GM18519 (cell line): ENCODE measurements at regions not wholly inside any gene's neighbourhood (a gene's known extent, or its start where the extent isn't known, plus 50 kb on each side); places are given as distances from the start of the nearest gene placed in this dataset.
"Not testable (repeated sequence)": the region's sequence is repeated elsewhere in the genome, so short reads cannot be mapped to it uniquely, and the experiment has no call there.

Experiments used
- ATAC-seq: cut with Tn5 transposase; IDR thresholded peaks from one replicate; pipeline ENCODE4 v1.9.1; 2021; ENCODE audit warnings: mild to moderate bottlenecking, moderate library complexity; ENCODE audit not compliant: unreplicated experiment, low FRiP score

DNA sequence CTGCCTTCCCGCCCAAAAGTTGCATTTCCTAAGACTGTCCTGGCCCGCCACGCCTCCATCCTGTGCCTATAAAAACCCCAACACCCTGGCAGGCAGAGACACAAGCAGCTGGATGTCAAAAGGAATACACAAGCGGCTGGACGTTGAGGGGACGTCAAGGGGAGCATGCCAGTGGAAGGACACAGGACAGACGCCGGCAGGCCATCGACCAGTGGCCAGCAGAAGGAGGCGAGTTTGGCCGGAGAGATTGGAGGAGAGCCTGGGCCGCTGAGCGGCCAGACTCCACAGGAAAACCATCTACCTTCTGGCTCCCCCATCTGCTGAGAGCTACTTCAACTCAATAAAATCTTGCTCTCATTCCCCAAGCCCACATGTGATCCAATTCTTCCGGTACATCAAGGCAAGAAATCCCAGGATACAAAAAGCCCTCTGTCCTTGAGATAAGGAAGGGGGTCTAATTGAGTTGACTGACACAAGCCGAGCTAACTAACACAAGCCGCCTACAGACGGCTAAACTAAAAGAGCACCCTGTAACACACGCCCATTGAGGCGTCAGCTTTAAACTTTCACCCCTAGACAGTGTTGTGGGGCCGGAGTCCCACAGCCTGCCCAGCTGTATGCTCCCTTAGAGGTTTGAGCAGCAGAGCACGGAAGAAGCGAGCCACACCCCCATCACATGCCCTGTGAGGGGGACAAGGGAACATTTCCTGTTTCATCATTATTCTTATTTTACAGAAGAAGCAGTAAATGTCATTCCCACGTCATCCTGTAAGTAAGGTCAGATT lies 150.3 kb upstream of the PHYHIPL start:
- no peak for ATAC-seq

DNA sequence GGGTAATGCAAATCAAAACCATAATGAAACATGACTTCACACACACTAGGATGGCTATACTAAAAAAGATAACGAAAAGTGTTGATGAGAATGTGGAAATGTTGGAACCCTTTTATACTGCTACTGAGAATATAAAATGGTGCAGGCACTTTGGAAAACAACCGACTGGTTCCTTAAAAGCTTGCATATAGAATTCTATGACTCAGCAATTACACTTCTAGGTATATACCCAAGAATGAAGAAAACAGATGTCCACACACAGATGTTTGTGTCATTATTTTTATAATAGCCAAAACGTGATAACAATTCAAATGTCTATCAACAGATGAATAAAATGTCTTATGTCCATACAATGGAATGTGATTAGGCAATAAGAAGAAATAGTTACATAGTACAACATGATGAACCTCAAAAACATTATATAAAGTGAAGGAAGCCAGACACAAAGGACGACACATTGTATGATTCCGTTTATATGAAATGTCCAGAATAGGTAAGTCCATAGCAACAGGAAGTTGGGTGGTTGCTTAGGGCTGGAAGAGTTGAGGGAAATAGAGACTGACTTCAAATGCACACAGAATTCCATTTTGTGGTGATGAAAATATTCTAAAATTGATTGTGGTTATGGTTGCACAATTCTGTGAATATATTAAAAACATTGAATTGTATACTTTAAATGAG lies 148.3 kb upstream of the PHYHIPL start:
- no peak for ATAC-seq

DNA sequence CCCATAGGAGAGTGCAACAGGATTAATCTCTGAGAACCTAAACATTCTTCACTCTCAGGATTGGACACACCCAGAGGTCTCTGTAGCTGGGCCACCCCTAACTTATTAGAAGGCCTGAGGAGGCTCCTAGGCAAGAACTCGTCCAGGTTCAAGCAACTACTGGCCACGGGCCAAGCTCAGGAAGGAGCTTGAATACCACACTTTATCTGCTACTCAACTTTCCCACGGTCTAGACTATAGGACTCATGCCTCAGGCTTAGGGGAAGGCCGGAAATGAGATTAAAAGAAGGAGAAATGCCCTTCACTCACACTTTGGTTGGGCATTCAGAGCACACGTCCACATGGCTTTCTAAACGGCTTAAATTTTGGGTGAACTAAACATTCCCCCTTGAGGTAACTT lies 142.8 kb upstream of the PHYHIPL start:
- no peak for ATAC-seq

DNA sequence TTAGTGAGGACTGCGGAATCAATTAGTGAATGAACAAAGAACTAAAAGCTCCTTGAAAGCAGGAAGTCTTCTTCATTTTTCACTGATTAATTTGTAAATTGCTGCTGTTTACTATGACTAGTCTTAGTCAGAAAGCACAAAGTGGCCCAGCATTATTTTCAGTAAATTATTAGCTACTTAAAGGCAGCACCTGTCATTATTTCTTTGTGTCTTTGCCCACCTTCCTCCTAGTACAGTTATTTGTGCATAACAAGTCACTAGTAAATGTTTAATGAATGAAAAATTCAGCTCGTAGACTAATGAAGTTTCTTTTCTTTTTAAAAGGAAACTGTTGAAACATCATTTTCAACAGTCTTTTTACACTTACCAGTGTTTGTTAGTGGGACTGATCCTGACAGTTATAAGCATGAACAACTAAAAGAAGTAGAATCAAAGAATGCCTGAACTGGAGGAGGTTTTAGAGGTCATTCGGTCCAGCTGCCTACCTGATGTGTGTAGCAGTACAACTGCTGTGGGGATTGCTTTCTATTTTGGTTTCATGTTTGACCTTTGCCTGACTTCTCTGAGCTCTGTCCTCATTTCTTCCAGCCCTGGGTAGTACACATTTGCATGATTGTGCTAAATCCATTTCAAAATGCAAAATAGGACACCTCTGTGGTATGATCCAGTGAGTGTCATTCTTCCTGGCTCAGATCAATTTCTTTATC lies 140.0 kb upstream of the PHYHIPL start:
- ATAC-seq = peak; percentile 87

DNA sequence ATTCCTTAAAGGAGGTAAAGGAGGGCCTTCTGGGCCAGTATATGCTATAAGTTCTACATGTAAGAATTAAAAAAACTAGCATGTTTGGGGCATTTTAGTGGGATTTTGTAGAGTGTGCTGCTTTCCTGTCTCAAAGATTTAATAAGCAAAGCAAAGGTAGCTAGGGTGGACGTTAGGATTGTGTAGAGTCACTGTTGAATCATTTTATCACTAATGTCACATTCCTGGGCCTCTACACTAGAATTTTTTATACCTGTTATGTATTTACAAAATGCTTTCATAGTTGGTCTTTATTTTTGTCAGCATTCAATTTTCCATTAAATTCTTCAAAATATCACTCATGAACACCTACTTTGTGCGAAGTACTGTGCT lies 139.4 kb upstream of the PHYHIPL start:
- peak; percentile 13 for ATAC-seq

DNA sequence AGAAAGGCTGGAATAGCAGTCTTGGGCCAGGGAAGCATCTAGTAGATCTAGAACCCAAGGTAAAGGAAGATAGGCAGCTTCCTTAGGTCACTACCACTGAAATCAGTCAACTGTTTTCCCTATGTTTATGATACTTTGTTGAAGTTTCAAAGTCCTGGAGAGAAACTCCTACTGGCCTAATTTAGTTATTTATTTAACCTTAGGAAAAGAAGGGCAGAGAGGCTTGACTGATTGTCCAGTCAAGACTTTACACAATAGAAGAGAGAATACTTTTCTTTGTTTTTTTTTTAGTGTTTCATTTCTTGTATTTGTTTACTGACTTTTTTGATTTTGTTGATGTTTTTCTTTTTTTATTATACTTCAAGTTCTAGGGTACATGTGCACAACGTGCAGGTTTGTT lies 138.9 kb upstream of the PHYHIPL start:
- ATAC-seq = no peak

DNA sequence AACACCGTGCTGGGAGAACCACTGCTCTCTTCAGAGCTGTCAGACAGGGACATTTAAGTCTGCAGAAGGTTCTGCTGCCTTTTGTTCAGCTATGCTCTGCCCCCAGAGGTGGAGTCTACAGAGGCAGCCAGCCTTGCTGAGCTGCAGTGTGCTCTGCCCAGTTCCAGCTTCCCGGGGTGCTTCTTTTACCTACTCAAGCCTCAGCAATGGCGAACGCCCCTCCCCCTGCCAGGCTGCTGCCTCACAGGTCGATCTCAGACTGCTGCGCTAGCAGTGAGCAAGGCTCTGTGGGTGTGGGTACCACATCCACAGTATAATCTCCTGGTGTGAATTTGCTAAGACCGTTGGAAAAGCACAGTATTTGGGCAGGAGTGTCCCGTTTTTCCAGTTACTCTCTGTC lies 133.1 kb upstream of the PHYHIPL start:
- not testable (repeated sequence) for ATAC-seq

DNA sequence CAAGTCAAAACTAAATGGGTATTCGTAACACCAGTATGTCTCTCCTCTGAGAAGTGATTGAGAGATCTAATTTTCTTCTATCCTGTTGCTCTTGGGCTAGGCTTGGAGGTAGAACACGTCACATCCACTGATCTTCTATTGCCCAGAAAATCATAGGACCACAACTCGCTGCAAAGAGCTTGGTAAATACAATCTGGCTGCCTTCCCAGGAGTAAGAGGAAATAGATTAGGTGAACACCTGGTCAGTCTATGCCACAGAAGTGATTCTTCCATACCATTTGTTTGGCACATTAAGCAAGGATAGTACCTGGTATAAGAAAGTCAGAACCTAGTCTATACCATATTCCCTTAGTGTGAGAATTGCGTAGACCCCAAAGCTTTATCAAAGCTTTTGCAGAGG lies 129.3 kb upstream of the PHYHIPL start:
- no peak for ATAC-seq

DNA sequence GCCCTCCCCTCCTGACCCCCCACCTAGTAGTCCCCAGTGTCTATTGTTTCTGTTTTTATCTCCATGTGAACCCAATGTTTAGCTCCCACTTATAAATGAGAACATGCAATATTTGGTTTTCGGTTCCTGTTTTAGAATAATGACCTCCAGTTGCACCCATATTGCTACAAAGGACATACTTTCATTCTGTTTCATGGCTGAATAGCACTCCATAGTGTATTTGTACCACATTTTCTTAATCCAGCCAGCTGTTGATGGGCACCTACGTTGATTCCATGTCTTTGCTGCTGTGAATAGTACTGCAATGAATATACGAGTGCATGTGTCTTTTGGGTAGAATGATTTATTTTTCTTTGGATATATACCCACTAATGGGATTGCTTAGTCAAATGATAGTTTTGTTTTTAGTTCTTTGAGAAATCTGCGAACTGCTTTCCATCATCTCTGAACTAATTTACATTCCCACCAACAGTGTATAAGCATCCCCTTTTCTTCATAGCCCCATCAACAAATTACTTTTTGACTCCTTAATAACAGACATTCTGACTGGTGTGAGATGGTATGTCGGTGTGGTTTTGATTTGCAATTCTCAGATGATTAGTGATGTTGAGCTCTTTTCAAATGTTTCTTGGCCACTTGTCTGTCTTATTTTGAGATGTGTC lies 128.4 kb upstream of the PHYHIPL start:
- ATAC-seq = peak; percentile 97

DNA sequence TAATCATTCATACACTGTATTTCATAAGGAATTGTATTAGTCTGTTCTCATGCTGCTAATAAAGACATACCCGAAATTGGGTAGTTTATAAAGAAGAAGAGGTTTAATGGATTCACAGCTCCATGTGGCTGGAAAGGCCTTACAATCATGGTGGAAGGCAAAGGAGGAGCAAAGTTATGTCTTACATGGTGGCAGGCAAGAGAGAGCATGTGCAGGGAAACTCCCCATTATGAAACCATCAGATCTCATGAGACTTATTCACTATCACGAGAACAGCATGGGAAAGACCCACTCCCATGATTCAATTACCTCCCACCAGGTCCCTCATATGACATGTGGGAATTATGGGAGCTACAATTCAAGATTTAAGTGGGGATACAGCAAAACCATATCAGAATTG lies 122.9 kb upstream of the PHYHIPL start:
- not testable (repeated sequence) for ATAC-seq

DNA sequence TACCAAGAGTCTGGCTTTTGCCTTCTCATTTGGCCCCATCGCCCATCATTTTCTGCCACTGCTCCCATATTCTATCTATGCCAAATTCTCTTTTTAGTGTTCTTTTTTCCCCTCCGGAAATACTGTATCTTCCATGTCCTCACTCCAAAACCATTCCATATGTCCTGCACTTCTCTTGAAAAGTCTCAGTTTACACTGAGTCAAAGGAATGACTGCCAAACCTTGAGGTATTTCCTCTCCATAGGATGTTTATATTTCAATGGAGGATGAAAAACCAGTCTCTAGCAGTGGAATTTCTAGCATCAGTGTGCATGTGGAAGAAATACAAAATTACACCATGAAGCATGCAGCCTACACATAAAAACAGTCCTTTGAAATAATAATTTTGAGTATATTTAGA lies 121.4 kb upstream of the PHYHIPL start:
- ATAC-seq = no peak

DNA sequence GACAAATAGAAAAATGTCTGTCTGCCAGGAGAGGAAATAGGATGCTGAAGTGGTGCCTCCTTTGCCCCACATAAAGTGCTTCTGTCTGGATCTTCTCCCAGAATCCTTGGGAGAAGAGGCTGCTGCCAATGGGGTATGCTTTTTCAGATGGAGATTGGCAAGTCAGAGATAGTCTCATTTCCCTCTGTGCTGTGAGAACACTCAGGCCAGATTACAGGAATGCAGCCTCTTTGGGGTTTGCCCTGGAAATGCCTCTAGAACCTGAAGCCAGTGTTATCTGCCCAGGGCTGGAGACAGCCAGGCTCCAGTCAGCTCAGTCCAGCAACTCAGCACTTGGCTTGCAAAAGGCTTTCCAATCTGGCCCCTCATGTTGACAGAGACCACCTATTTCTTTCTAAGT lies 119.1 kb upstream of the PHYHIPL start:
- ATAC-seq = no peak

DNA sequence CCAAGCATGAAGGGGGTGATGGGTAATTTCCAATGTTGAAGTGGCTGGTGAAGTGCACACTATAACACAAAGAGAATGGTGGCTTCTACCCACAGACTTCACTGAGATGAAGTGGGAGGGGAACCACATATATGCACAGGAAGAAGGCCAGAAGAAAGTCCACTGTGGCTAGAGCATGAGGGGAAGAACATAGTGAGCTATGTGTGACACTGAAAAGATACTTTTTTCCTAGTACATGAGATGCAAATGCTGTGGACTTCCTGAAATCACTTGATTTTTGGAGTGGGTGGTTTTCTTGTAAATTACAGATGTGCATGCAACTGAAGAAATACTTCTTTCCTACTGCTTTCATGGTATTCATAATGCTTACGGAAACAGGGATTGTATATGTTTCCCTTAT lies 115.6 kb upstream of the PHYHIPL start:
- peak; percentile 74 for ATAC-seq

DNA sequence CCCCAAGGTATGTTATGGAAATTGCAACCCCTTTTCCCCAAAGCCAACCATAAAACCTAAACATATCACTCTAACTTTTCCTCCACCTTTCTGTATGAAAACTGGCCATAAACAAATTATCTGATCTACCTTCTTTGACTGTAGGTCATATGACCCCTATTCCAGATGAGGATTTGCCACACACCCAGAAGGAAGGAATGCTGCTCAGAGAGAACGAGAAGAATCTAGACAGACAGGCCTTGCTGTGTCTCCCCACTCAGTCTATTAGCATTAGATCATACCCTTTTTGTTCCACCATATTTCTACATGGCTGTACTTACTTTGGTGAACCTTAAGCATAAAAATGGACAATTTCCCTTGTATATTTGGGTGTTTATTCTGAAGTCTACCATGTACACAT lies 113.0 kb upstream of the PHYHIPL start:
- no peak for ATAC-seq

DNA sequence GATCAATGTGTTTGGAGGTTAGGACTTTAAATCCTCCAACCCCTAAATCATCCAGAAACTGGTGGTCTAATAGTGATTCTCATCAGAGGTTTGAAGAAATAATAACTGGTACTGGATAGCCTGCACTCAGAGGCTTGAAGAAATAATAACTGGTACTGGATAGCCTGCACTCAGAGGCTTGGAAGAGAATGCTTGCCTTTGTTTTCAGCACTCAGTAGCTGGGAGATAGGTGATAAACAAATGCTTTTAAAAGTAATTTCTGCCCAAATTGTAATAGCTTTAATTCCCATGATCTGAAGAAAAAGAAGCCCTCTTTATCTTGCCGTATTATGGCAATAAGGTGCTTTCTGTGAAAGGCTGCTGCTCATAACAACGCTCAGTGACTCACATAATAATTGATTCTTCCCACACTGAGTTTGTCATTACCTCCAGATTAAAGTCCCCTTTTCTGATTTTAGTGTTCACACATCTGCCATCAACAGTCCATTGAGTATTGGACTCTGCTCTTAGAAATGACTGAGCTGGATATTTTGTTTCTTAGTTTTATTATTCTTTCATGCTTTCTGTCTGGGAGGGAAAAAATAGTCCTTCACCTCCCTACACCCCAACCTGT lies 112.3 kb upstream of the PHYHIPL start:
- ATAC-seq = no peak

DNA sequence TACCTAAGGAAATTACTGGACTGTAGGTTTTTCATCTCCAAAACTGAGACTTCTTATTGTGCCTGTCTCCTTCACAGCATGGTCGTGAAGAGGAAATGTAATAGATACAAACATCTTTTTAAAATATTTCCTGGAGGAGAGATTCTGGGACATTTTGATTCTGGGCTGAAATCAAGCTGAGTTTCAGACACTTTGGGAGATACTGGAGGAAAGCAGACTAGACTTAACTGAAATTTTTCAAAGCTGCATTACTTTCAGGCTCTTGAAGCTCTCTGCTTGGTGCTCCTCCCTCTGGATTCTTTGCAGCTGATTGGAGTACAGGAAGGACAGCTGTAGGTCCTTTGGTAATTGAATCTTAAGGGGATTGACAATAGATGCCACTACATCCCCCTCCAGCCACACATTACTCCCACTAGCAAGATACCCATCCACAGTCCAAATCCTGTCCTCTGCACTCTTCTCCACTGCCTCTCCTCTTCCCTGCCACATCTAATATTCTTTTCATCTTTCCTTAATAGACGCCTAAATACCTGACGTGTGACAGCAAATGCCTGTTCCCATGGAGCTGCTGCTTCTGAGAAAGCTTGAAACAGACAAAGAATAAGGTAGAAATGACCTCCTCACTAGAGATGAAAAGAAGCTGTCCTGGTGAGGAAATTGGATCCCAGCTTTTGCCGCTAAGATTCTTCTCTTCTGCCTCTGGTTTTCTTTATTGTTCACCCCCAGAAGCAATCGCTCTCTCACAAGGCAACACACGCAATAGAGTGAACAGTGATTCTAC lies 111.5 kb upstream of the PHYHIPL start:
- no peak for ATAC-seq

DNA sequence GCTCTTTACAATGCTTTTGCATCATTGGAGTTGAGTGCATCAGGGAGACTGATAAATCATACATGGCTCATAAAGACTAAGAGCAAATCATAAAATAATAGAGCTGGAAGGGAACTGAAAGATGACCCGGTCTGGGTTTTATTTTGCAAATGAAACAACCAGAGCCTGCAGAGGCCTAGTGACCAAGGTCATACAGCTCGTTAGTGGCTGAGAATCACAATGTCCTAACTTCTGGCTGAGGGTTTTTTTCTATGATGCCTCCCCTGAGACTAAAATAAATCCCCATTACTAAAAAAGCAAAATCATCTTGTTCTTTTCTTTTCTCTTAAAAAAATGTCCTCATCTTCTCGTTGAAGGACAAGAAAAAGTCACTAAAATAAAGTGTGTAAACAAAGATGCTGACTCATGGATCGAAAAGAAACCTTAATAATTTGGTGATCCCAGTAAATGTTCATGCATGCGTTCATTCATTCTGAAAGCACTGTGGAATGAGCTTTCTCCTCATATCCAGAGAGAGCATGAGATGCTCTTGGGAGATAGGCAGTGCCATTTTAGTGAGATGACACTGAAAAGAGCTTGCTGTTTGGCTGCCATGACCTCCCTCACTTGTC lies 107.8 kb upstream of the PHYHIPL start:
- ATAC-seq = no peak

DNA sequence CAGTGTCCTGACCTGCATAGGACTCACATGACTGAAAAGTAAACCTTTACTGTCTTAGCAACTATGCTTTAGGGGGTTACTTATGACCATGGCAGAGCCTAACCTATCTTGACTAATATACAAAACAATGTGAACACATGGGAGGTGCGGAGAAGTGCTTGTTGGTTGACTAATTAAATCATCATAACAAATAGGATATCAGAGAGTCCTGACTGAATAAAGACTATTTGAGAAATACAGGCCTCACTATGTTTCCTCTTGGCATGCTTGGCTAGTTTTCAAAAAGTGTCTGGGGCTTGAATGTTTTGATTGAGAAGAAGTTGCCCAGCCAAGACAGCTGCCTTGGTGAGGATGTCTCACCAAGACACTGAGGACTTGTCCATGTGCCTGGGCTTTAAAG lies 104.4 kb upstream of the PHYHIPL start:
- ATAC-seq = no peak

DNA sequence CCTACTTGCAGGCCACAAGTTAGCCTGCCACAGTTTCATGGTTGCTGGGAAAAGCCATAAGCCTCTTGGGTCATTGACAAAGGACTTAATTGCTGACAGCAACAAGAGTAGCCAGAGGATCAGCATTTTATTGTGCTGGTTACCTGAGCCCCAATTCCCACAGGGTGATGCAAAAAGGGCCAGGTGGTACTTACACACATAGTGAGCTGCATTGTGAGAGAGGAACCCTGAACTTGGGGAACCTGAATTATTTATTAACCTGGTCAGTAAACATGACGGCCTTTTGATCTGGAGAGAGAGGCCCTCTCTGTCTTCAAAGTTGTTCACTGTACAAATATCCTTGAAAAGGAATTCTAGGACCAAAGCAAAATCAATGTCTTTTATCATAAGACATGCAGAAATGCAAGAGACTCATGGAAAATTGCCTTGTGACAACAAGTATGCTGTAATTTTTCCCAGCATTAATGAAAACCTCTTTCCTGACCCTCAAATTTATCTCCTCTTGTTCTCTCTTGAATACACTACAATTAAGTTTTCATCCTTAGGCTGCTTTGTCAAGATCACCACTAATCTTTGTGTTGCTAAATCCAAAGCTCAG lies 102.9 kb upstream of the PHYHIPL start:
- no peak for ATAC-seq
